SK-N-SH (cell line): ENCODE measurements at regions not wholly inside any gene's neighbourhood (a gene's known extent, or its start where the extent isn't known, plus 50 kb on each side); places are given as distances from the start of the nearest gene placed in this dataset.

ENCODE experiments used
- CTCF ChIA-PET: fragments of 300-600, 350-600 bp; formaldehyde crosslinking; extraction: SDS; loops from one replicate; lab custom pipeline; 2021; lab: Yijun Ruan, JAX
- POLR2A ChIA-PET: fragments of 350-600 bp; sonication (Branson Sonifier 250); formaldehyde crosslinking; extraction: SDS; loops from one replicate; lab custom pipeline; 2020; ENCODE audit warnings: antibody characterized with exemption, inconsistent platforms; lab: Yijun Ruan, JAX
- DNase-seq: peaks from one replicate; pipeline ENCODE4 v3.0.0; 2012
- H2AFZ ChIP-seq: fragments of 200-600 bp; sonication (generic); 2 replicates; pipeline ENCODE4 v1.8.1; 2016; ENCODE audit warnings: antibody characterized with exemption, mild to moderate bottlenecking, low read depth
- H3F3A ChIP-seq: fragments of 200-600 bp; sonication (generic); replicated peaks from 2 replicates; pipeline ENCODE3; 2016; ENCODE audit warnings: antibody characterized with exemption, mild to moderate bottlenecking; ENCODE audit not compliant: insufficient read depth
- H3K27ac ChIP-seq, 2 experiments: fragments of 200-500 bp in 1 of 2; fragments of 200-600 bp in 1 of 2; sonication (Bioruptor generic) in 1 of 2; sonication (generic), shearing (Covaris generic) in 1 of 2; 2 replicates each; pipeline versions ENCODE4 v1.5.1 to v1.6.1; 2014 to 2016; ENCODE audit warnings: low read depth in 2 of 2, inconsistent platforms in 1 of 2, low read length in 1 of 2, mild to moderate bottlenecking in 1 of 2, mixed read lengths in 1 of 2
- H3K27me3 ChIP-seq: fragments of 200-600 bp; sonication (generic), shearing (Covaris generic); 2 replicates; pipeline ENCODE4 v1.6.1; 2016; ENCODE audit warnings: mixed run types; ENCODE audit not compliant: insufficient read depth
- H3K36me3 ChIP-seq, 2 experiments: fragments of 200-500 bp in 1 of 2; fragments of 200-600 bp in 1 of 2; sonication (Bioruptor generic) in 1 of 2; sonication (generic) in 1 of 2; replicated peaks in 1 of 2; 2 replicates each; pipeline versions ENCODE3 to v1.5.1; 2014 to 2016; ENCODE audit warnings: low read length in 1 of 2, mild to moderate bottlenecking in 1 of 2; ENCODE audit not compliant: insufficient read depth in 2 of 2, control insufficient read depth in 1 of 2
- H3K4me1 ChIP-seq, 2 experiments: fragments of 200-500 bp in 1 of 2; fragments of 200-600 bp in 1 of 2; sonication (Bioruptor generic) in 1 of 2; sonication (generic), shearing (Covaris generic) in 1 of 2; 2 replicates each; pipeline versions ENCODE4 v1.5.1 to v1.6.1; 2014 to 2016; ENCODE audit warnings: low read depth in 1 of 2, low read length in 1 of 2, mixed run types in 1 of 2; ENCODE audit not compliant: insufficient read depth in 2 of 2, control insufficient read depth in 1 of 2
- H3K4me2 ChIP-seq: fragments of 200-600 bp; sonication (generic), shearing (Covaris generic); 2 replicates; pipeline ENCODE4 v1.6.1; 2017; ENCODE audit warnings: mixed run types
- H3K4me3 ChIP-seq, 2 experiments: fragments of 200-500 bp in 1 of 2; fragments of 200-600 bp in 1 of 2; sonication (Bioruptor generic) in 1 of 2; sonication (generic), shearing (Covaris generic) in 1 of 2; 2 replicates each; pipeline versions ENCODE4 v1.5.1 to v1.8.1; 2014 to 2016; ENCODE audit warnings: low read depth in 2 of 2, inconsistent platforms in 1 of 2, low read length in 1 of 2, mild to moderate bottlenecking in 1 of 2, mixed read lengths in 1 of 2, moderate library complexity in 1 of 2
- H3K79me2 ChIP-seq: fragments of 200-600 bp; sonication (generic); 2 replicates; pipeline ENCODE4 v1.8.1; 2017; ENCODE audit warnings: mild to moderate bottlenecking; ENCODE audit not compliant: insufficient read depth
- H3K9ac ChIP-seq: fragments of 200-600 bp; sonication (generic); 2 replicates; pipeline ENCODE4 v1.6.1; 2017; ENCODE audit warnings: mixed run types
- H3K9me2 ChIP-seq: fragments of 200-600 bp; sonication (generic); 2 replicates; pipeline ENCODE4 v1.6.1; 2017; ENCODE audit warnings: mixed run types
- H3K9me3 ChIP-seq: fragments of 200-600 bp; sonication (generic); 2 replicates; pipeline ENCODE4 v1.6.1; 2017; ENCODE audit warnings: mixed run types, mild to moderate bottlenecking, moderate library complexity
- H4K20me1 ChIP-seq: fragments of 200-600 bp; sonication (generic); 2 replicates; pipeline ENCODE4 v1.6.1; 2017; ENCODE audit warnings: mild to moderate bottlenecking, mixed run types; ENCODE audit not compliant: insufficient read depth
- CHD2 ChIP-seq: fragments of 150-350 bp; IDR thresholded peaks from 2 replicates; pipeline ENCODE4 v1.6.1; 2018; ENCODE audit warnings: low read length; ENCODE audit not compliant: partially characterized antibody
- ELF1 ChIP-seq: IDR thresholded peaks from 2 replicates; pipeline ENCODE4 v1.4.0; 2012
- EP300 ChIP-seq, 2 experiments: IDR thresholded peaks; 2 replicates each; pipeline versions ENCODE4 v1.4.0 to v1.6.1; 2012; ENCODE audit warnings: borderline replicate concordance in 1 of 2, low read depth in 1 of 2, low read length in 1 of 2
- EZH2phosphoT487 ChIP-seq: fragments of 200-600 bp; sonication (generic); IDR thresholded peaks from 2 replicates; pipeline ENCODE4 v1.6.1; 2017; ENCODE audit warnings: low read depth, mixed run types, mild to moderate bottlenecking, antibody characterized with exemption, moderate library complexity, borderline replicate concordance
- FOXJ3 ChIP-seq: sonication (generic); formaldehyde crosslinking; IDR thresholded peaks from 2 replicates; pipeline ENCODE4 v1.5.1; 2020; ENCODE audit warnings: mild to moderate bottlenecking, missing genetic modification reagents
- FOXM1 ChIP-seq: IDR thresholded peaks from 2 replicates; pipeline ENCODE4 v1.4.0; 2012; ENCODE audit warnings: low read depth, mild to moderate bottlenecking
- GATA2 ChIP-seq: sonication (generic); formaldehyde crosslinking; IDR thresholded peaks from 2 replicates; pipeline ENCODE4 v1.5.0; 2020; ENCODE audit warnings: mild to moderate bottlenecking, missing genetic modification reagents
- JUND ChIP-seq: IDR thresholded peaks from 2 replicates; pipeline ENCODE4 v1.4.0; 2012
- MAX ChIP-seq: IDR thresholded peaks from 2 replicates; pipeline ENCODE4 v1.4.0; 2012; ENCODE audit warnings: low read depth
- MEF2A ChIP-seq: IDR thresholded peaks from 2 replicates; pipeline ENCODE4 v1.4.0; 2012; ENCODE audit warnings: low read depth, borderline replicate concordance
- MXI1 ChIP-seq: IDR thresholded peaks from 2 replicates; pipeline ENCODE4 v1.6.1; 2012; ENCODE audit warnings: mild to moderate bottlenecking, low read depth, low read length, improper control_type of control experiment
- NFIC ChIP-seq: IDR thresholded peaks from 2 replicates; pipeline ENCODE4 v1.4.0; 2012; ENCODE audit warnings: borderline replicate concordance
- POLR2AphosphoS5 ChIP-seq: IDR thresholded peaks from 2 replicates; pipeline ENCODE4 v1.6.1; 2012; ENCODE audit warnings: low read depth, low read length
- RAD21 ChIP-seq: IDR thresholded peaks from 2 replicates; pipeline ENCODE4 v1.6.1; 2012; ENCODE audit warnings: mild to moderate bottlenecking, low read length
- RCOR1 ChIP-seq: fragments of 150-350 bp; IDR thresholded peaks from 2 replicates; pipeline ENCODE4 v1.6.1; 2017; ENCODE audit warnings: antibody characterized with exemption, low read length
- RXRA ChIP-seq: IDR thresholded peaks from 2 replicates; pipeline ENCODE4 v1.4.0; 2012; ENCODE audit warnings: low read depth, mild to moderate bottlenecking, borderline replicate concordance
- TAF1 ChIP-seq: IDR thresholded peaks from 2 replicates; pipeline ENCODE4 v1.6.1; 2012; ENCODE audit warnings: low read depth, mild to moderate bottlenecking, low read length, moderate library complexity, borderline replicate concordance
- TCF12 ChIP-seq: IDR thresholded peaks from 2 replicates; pipeline ENCODE4 v1.4.0; 2012
- YY1 ChIP-seq: IDR thresholded peaks from 2 replicates; pipeline ENCODE4 v1.4.0; 2012; ENCODE audit warnings: low read depth, mild to moderate bottlenecking
- ZBTB33 ChIP-seq: IDR thresholded peaks from 2 replicates; pipeline ENCODE4 v1.4.0; 2012; ENCODE audit warnings: low read depth, borderline replicate concordance
- WGBS: methylation state at CpG from one replicate; pipeline ENCODE4 v1.1.6; 2017; ENCODE audit warnings: low lambda C conversion rate; 5-methylcytosine and 5-hydroxymethylcytosine counted together
- TF ChIP-seq, protein P1 (sequence below): IDR thresholded peaks from 2 replicates; pipeline ENCODE4 v1.4.0; 2012; ENCODE audit warnings: low read depth, borderline replicate concordance
- TF ChIP-seq, protein P2 (sequence below): fragments of 150-350 bp; IDR thresholded peaks from 2 replicates; pipeline ENCODE4 v1.6.1; 2016; ENCODE audit warnings: mild to moderate bottlenecking, low read depth, low read length
- TF ChIP-seq, protein P3 (sequence below): IDR thresholded peaks from 2 replicates; pipeline ENCODE4; 2012

DNA sequence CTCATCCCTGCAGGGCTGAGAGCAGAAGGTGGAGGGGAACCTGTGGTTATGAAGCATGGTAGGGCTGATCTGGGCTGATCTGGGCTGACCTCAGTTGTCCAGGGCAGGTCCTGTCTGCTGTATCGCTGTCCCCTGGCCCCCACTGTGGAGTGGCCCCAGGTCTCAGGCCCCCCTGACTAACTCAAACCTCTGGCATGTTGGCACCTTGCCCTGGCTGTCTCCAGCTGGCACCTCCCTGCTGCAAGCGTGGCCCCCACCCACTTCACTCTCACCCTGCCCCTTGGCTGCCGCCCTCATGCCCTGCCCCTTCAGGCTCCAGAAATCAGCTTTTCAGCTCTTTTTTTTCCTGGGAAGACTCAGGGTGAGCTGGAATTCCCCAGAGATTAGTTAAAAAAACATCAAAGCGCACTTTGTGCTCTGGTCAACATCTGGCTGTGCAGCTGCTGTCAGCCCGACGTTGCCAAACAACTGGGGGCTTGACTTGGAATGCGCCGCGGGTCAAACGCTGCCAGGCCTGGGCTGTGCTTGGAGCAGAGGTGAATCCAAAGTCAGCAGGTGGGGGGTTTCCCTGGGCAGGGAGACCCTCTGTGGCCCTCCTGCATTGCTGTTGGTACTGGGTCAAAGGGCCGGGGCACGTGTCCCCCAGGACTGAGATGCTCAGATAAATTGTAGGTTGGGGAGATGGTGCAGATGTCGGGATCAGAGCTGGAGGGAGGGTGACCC is 173.8 kb upstream of the HDAC4 start:
- ChIA-PET POLR2A (interaction anchor here (1.4 kb wide), 1 partner anchor 51 kb away, joined by 4 read pairs; no protein-coding TSS in a partner anchor), CTCF (interaction anchor here (1.2 to 1.3 kb wide), 2 partner anchors 12 to 22 kb away, joined by 3 to 5 read pairs; no protein-coding TSS in a partner anchor)
- Histone ChIP-seq H3K4me1 (peaks cover 0 to 25% of the 10 kb centered on the region in 2 experiments; a peak in 1 of 4 replicates), H3K27ac (no peak overlapping the region), H3K27me3 (no peaks in the 10 kb centered on the region), H3K9me2 (no peaks in the 10 kb centered on the region), H3K9ac (no peak overlapping the region), H3K36me3 (no peaks in the 10 kb centered on the region), H2AFZ (no peak overlapping the region), H3K79me2 (no peaks in the 10 kb centered on the region), H3F3A (no peaks in the 10 kb centered on the region), H4K20me1 (no peaks in the 10 kb centered on the region), H3K9me3 (no peaks in the 10 kb centered on the region), H3K4me2 (no peak overlapping the region), H3K4me3 (no peak overlapping the region)
- peak; percentile 76 for DNase-seq
- TF ChIP-seq RCOR1, result peak; percentile 34; the same call in 1 of the 2 replicates
- TF ChIP-seq TCF12, result no peak
- no peak for TF ChIP-seq JUND
- TF ChIP-seq FOXJ3 (CRISPR knock-in tag), result no peak
- peak; percentile 51; the same call in 1 of the 2 replicates for TF ChIP-seq GATA2 (CRISPR knock-in tag)
- 0 out of 2 replicates have a peak, but pooled peaks have one; percentile 19 for TF ChIP-seq MXI1
- TF ChIP-seq YY1, result no peak
- TF ChIP-seq MEF2A, result no peak
- peak in 1 of 2 experiments; percentile 53; a peak in 1 of 4 replicates for TF ChIP-seq EP300 (IDR thresholded peaks at IDR 0.05; ENCODE audit: borderline replicate concordance in 1 of 2, low read depth in 1 of 2, low read length in 1 of 2)
- no peak for TF ChIP-seq RXRA
- TF ChIP-seq RAD21, result peak; percentile 6; the same call in 1 of the 2 replicates
- WGBS, result 15% methylated on average over 12 of the region's 13 CpGs

- no peak overlapping the region for H3K4me3 ChIP-seq
- peaks cover 0 to 29% of the 10 kb centered on the region in 2 experiments; a peak in 1 of 4 replicates for H3K4me1 ChIP-seq
- 33% methylated on average over 5 of the region's 5 CpGs for WGBS
- no peaks in the 10 kb centered on the region for H3K79me2 ChIP-seq
- no peaks in the 10 kb centered on the region for H3K27me3 ChIP-seq
- no peak for DNase-seq
- no peak overlapping the region for H3K4me2 ChIP-seq
- no peak overlapping the region for H2AFZ ChIP-seq
- H3F3A ChIP-seq, result no peaks in the 10 kb centered on the region
- no peaks in the 10 kb centered on the region for H3K9me3 ChIP-seq
- ChIA-PET CTCF (interaction anchor here (1.2 to 1.3 kb wide), 2 partner anchors 12 to 23 kb away, joined by 3 to 5 read pairs; no protein-coding TSS in a partner anchor), POLR2A (interaction anchor here (1.4 kb wide), 1 partner anchor 50 kb away, joined by 4 read pairs; no protein-coding TSS in a partner anchor)
- H3K27ac ChIP-seq, result no peak overlapping the region
- H3K9me2 ChIP-seq, result no peaks in the 10 kb centered on the region
- no peaks in the 10 kb centered on the region for H4K20me1 ChIP-seq
- no peaks in the 10 kb centered on the region for H3K36me3 ChIP-seq
- no peak overlapping the region for H3K9ac ChIP-seq
- TF ChIP-seq ZBTB33, result no peak
- no peak for TF ChIP-seq RCOR1
- no peak for TF ChIP-seq YY1
- TF ChIP-seq ELF1, result no peak
- TF ChIP-seq TAF1, result no peak
- no peak for TF ChIP-seq EZH2phosphoT487
- no peak for TF ChIP-seq POLR2AphosphoS5
- no peak for TF ChIP-seq JUND
- TF ChIP-seq FOXM1, result no peak
- TF ChIP-seq, protein P1, sequence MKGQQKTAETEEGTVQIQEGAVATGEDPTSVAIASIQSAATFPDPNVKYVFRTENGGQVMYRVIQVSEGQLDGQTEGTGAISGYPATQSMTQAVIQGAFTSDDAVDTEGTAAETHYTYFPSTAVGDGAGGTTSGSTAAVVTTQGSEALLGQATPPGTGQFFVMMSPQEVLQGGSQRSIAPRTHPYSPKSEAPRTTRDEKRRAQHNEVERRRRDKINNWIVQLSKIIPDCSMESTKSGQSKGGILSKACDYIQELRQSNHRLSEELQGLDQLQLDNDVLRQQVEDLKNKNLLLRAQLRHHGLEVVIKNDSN, result no peak
- no peak for TF ChIP-seq RXRA
- no peak for TF ChIP-seq NFIC
- TF ChIP-seq MAX, result no peak
- no peak for TF ChIP-seq CHD2
- TF ChIP-seq EP300 (IDR thresholded peaks at IDR 0.05; ENCODE audit: borderline replicate concordance in 1 of 2, low read depth in 1 of 2, low read length in 1 of 2), result no peak
- TF ChIP-seq, protein P2, sequence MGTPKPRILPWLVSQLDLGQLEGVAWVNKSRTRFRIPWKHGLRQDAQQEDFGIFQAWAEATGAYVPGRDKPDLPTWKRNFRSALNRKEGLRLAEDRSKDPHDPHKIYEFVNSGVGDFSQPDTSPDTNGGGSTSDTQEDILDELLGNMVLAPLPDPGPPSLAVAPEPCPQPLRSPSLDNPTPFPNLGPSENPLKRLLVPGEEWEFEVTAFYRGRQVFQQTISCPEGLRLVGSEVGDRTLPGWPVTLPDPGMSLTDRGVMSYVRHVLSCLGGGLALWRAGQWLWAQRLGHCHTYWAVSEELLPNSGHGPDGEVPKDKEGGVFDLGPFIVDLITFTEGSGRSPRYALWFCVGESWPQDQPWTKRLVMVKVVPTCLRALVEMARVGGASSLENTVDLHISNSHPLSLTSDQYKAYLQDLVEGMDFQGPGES, result no peak
- TF ChIP-seq, protein P3, sequence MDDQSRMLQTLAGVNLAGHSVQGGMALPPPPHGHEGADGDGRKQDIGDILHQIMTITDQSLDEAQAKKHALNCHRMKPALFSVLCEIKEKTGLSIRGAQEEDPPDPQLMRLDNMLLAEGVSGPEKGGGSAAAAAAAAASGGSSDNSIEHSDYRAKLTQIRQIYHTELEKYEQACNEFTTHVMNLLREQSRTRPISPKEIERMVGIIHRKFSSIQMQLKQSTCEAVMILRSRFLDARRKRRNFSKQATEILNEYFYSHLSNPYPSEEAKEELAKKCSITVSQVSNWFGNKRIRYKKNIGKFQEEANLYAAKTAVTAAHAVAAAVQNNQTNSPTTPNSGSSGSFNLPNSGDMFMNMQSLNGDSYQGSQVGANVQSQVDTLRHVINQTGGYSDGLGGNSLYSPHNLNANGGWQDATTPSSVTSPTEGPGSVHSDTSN, result no peak
These were observed 173.2 kb upstream of the HDAC4 start for GRCh38 chr2:239574054-239574433.
